ENCODE measurements at regions not wholly inside any gene's neighbourhood (a gene's known extent, or its start where the extent isn't known, plus 50 kb on each side); places are given as distances from the start of the nearest gene placed in this dataset.

GRCh38 chr4:61079427-61079826 lies 120.7 kb upstream of the ADGRL3 start:
- H3K27me3 ChIP-seq (ENCODE audit: control insufficient read depth in 1 of 2, insufficient read depth in 2 of 2, low read length in 2 of 2), result no peaks in the 10 kb centered on the region
- ATAC-seq, result no peak
- no peaks in the 10 kb centered on the region for H3K9me3 ChIP-seq (ENCODE audit: low read length)
- ChIA-PET CTCF (ENCODE audit: low intra/inter-chr PET ratio, low total read pairs) (no interaction called here), POLR2A (no interaction called here)
- in situ Hi-C loops (cut with HindIII; ENCODE audit: extremely low pct_ligation_motif_present, low pct_unique_long_range_greater_than_20kb), result no loop called here
- DNase-seq (ENCODE audit: low spot score), result no peak
- H3K4me3 ChIP-seq (replicated peaks in 1 of 3; ENCODE audit: insufficient read depth in 1 of 3, low read depth in 2 of 3, low read length in 3 of 3), result no peak overlapping the region
- H3K4me2 ChIP-seq (ENCODE audit: low read depth, low read length), result no peak overlapping the region
- no peaks in the 10 kb centered on the region for H3K36me3 ChIP-seq (replicated peaks in 1 of 2; ENCODE audit: control insufficient read depth in 1 of 2, insufficient read depth in 2 of 2, low read length in 2 of 2)
- no TSS peak for BruUV-seq (replicated peaks)
- no peak overlapping the region for H2AFZ ChIP-seq (ENCODE audit: low read length)
- H3K79me2 ChIP-seq (ENCODE audit: insufficient read depth, low read length), result no peaks in the 10 kb centered on the region
- no peak for FAIRE-seq
- no peak for TF ChIP-seq TCF7 (IDR thresholded peaks at IDR 0.05; ENCODE audit: low read depth)
- H3K9ac ChIP-seq (ENCODE audit: insufficient read depth, low read depth, low read length), result no peak overlapping the region
- H3K27ac ChIP-seq (ENCODE audit: extremely low read length, insufficient read depth, low read length), result no peak overlapping the region
- H4K20me1 ChIP-seq (ENCODE audit: insufficient read depth, low read length), result no peaks in the 10 kb centered on the region
- H3K4me1 ChIP-seq (ENCODE audit: insufficient read depth, low read length), result no peaks in the 10 kb centered on the region
- intact Hi-C loops (cut with micrococcal nuclease; ENCODE audit: unreplicated experiment), result no loop called here

GRCh38 chr4:61079976-61080375 lies 120.2 kb upstream of the ADGRL3 start:
- Histone ChIP-seq H4K20me1 (ENCODE audit: insufficient read depth, low read length) (no peaks in the 10 kb centered on the region), H3K4me2 (ENCODE audit: low read depth, low read length) (no peak overlapping the region), H3K9ac (ENCODE audit: insufficient read depth, low read depth, low read length) (no peak overlapping the region), H2AFZ (ENCODE audit: low read length) (no peak overlapping the region), H3K27me3 (ENCODE audit: control insufficient read depth in 1 of 2, insufficient read depth in 2 of 2, low read length in 2 of 2) (no peaks in the 10 kb centered on the region), H3K9me3 (ENCODE audit: low read length) (no peaks in the 10 kb centered on the region), H3K4me1 (ENCODE audit: insufficient read depth, low read length) (no peaks in the 10 kb centered on the region), H3K4me3 (replicated peaks in 1 of 3; ENCODE audit: insufficient read depth in 1 of 3, low read depth in 2 of 3, low read length in 3 of 3) (no peak overlapping the region), H3K27ac (ENCODE audit: extremely low read length, insufficient read depth, low read length) (no peak overlapping the region), H3K36me3 (replicated peaks in 1 of 2; ENCODE audit: control insufficient read depth in 1 of 2, insufficient read depth in 2 of 2, low read length in 2 of 2) (no peaks in the 10 kb centered on the region), H3K79me2 (ENCODE audit: insufficient read depth, low read length) (no peaks in the 10 kb centered on the region)
- FAIRE-seq, result no peak
- POLR2A ChIA-PET, result no interaction called here
- no TSS peak for BruUV-seq (replicated peaks)
- TF ChIP-seq CREB1 (IDR thresholded peaks at IDR 0.05), result no peak
- TF ChIP-seq CREB1 (CRISPR knock-in tag; IDR thresholded peaks at IDR 0.05), result no peak
- no peak for TF ChIP-seq CREB3 (CRISPR knock-in tag; IDR thresholded peaks at IDR 0.05)
- no peak for TF ChIP-seq ZFP36L2 (CRISPR knock-in tag; IDR thresholded peaks at IDR 0.05)
- TF ChIP-seq, protein P1, sequence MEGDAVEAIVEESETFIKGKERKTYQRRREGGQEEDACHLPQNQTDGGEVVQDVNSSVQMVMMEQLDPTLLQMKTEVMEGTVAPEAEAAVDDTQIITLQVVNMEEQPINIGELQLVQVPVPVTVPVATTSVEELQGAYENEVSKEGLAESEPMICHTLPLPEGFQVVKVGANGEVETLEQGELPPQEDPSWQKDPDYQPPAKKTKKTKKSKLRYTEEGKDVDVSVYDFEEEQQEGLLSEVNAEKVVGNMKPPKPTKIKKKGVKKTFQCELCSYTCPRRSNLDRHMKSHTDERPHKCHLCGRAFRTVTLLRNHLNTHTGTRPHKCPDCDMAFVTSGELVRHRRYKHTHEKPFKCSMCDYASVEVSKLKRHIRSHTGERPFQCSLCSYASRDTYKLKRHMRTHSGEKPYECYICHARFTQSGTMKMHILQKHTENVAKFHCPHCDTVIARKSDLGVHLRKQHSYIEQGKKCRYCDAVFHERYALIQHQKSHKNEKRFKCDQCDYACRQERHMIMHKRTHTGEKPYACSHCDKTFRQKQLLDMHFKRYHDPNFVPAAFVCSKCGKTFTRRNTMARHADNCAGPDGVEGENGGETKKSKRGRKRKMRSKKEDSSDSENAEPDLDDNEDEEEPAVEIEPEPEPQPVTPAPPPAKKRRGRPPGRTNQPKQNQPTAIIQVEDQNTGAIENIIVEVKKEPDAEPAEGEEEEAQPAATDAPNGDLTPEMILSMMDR (CRISPR knock-in tag; IDR thresholded peaks at IDR 0.05), result no peak
- TF ChIP-seq ZNF274 (CRISPR knock-in tag; IDR thresholded peaks at IDR 0.05), result no peak
- no peak for TF ChIP-seq HOXA7 (CRISPR knock-in tag; IDR thresholded peaks at IDR 0.05)
- TF ChIP-seq RAD51 (IDR thresholded peaks at IDR 0.05; ENCODE audit: borderline replicate concordance), result no peak
- no peak for TF ChIP-seq ZSCAN5A (CRISPR knock-in tag; IDR thresholded peaks at IDR 0.05; ENCODE audit: borderline replicate concordance)
- CTCF ChIA-PET (ENCODE audit: low intra/inter-chr PET ratio, low total read pairs), result no interaction called here
- DNase-seq (ENCODE audit: low spot score), result no peak
- intact Hi-C loops (cut with micrococcal nuclease; ENCODE audit: unreplicated experiment) (no loop called here), in situ Hi-C loops (cut with HindIII; ENCODE audit: extremely low pct_ligation_motif_present, low pct_unique_long_range_greater_than_20kb) (no loop called here)
- 0% methylated on average over 2 of the region's 2 CpGs for WGBS (ENCODE audit: low lambda C conversion rate)
- no peak for ATAC-seq
